ENCODE measurements at regions not wholly inside any gene's neighbourhood (a gene's known extent, or its start where the extent isn't known, plus 50 kb on each side); places are given as distances from the start of the nearest gene placed in this dataset.

GRCh38 chr15:39347453-39347852 lies 233.4 kb upstream of the THBS1 start:
- DNase-seq (ENCODE audit: low read depth): no peak

- no peak for DNase-seq (ENCODE audit: low read depth)
Observed at GRCh38 chr15:39350785-39351184, 230.1 kb upstream of the THBS1 start.

- DNase-seq (ENCODE audit: low read depth): no peak
Observed at GRCh38 chr15:39354189-39354588, 226.7 kb upstream of the THBS1 start.

GRCh38 chr15:39357480-39358268 lies 223.2 kb upstream of the THBS1 start:
- DNase-seq (ENCODE audit: low read depth): peak; percentile 54

- peak; percentile 32 for DNase-seq (ENCODE audit: low read depth)
Observed at GRCh38 chr15:39358441-39359041, 222.3 kb upstream of the THBS1 start.

- DNase-seq (ENCODE audit: low read depth): no peak
Observed at GRCh38 chr15:39359771-39360170, 221.1 kb upstream of the THBS1 start.

- DNase-seq (ENCODE audit: low read depth): peak; percentile 27
Observed at GRCh38 chr15:39360452-39360851, 220.4 kb upstream of the THBS1 start.

- DNase-seq (ENCODE audit: low read depth): no peak
Observed at GRCh38 chr15:39361497-39361896, 219.4 kb upstream of the THBS1 start.

- DNase-seq (ENCODE audit: low read depth): peak; percentile 99
Observed at GRCh38 chr15:39362821-39363561, 217.9 kb upstream of the THBS1 start.

- peak; percentile 89 for DNase-seq (ENCODE audit: low read depth)
Observed at GRCh38 chr15:39363761-39364586, 216.9 kb upstream of the THBS1 start.

GRCh38 chr15:39364721-39365120 lies 216.2 kb upstream of the THBS1 start:
- no peak for DNase-seq (ENCODE audit: low read depth)

- peak; percentile 36 for DNase-seq (ENCODE audit: low read depth)
Observed at GRCh38 chr15:39365161-39365560, 215.7 kb upstream of the THBS1 start.

- DNase-seq (ENCODE audit: low read depth): no peak
Observed at GRCh38 chr15:39365873-39366272, 215.0 kb upstream of the THBS1 start.

- DNase-seq (ENCODE audit: low read depth): no peak
Observed at GRCh38 chr15:39367596-39367995, 213.3 kb upstream of the THBS1 start.

GRCh38 chr15:39369768-39370167 lies 211.1 kb upstream of the THBS1 start:
- DNase-seq (ENCODE audit: low read depth): no peak

GRCh38 chr15:39376371-39376909 lies 204.4 kb upstream of the THBS1 start:
- peak; percentile 83 for DNase-seq (ENCODE audit: low read depth)

GRCh38 chr15:39381517-39381916 lies 199.4 kb upstream of the THBS1 start:
- peak; percentile 52 for DNase-seq (ENCODE audit: low read depth)

GRCh38 chr15:39388118-39388517 lies 192.8 kb upstream of the THBS1 start:
- no peak for DNase-seq (ENCODE audit: low read depth)

GRCh38 chr15:39391230-39391629 lies 189.6 kb upstream of the THBS1 start:
- peak; percentile 73 for DNase-seq (ENCODE audit: low read depth)

GRCh38 chr15:39392469-39393047 lies 188.3 kb upstream of the THBS1 start:
- DNase-seq (ENCODE audit: low read depth): no peak

GRCh38 chr15:39393575-39394335 lies 187.1 kb upstream of the THBS1 start:
- DNase-seq (ENCODE audit: low read depth): no peak

Data from fibroblast of gingiva (primary cell).